Fibroblast of villous mesenchyme (primary cell): ENCODE measurements at regions not wholly inside any gene's neighbourhood (a gene's known extent, or its start where the extent isn't known, plus 50 kb on each side); places are given as distances from the start of the nearest gene placed in this dataset.

ENCODE experiments used
- DNase-seq: peaks from one replicate; pipeline ENCODE4 v3.0.0-alpha.2; 2010; ENCODE audit warnings: low read depth
- H3K4me3 ChIP-seq: 2 replicates; pipeline ENCODE4 v1.5.1; 2011; ENCODE audit warnings: low read depth, mild to moderate bottlenecking, low read length
- CTCF ChIP-seq: IDR thresholded peaks from 2 replicates; pipeline ENCODE4 v1.5.1; 2012; ENCODE audit warnings: low read depth, mild to moderate bottlenecking, low read length; ENCODE audit not compliant: insufficient read depth

DNA sequence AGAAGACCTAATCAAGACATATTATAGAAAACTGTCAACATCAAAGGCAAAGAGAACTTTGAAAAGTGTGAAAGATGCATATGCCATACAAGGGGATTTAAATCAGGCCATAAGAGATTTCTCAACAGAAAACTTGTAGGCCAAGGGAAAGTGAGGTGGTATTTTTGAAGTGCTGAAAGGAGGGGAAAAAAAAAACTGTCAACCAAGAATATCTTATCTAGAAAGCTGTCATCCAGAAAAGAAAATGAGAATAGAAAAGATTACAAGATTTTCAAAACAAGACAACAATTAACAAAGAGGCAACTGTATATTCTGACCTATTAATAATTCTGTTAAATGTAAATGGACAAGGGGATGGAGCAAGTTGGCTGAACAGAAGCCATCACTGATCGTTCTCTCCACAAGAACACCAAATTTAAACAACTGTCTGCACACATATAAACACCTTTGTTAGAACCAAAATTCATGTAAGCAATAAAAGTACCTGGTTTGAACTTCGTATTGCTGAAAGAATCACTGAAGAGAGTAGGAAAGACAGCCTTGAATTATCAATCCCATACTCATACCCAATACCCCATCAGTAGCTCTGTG is 880.1 kb upstream of the PCDH9 start:
- TF ChIP-seq CTCF: no peak
- H3K4me3 ChIP-seq: no peak overlapping the region

GRCh38 chr13:68107667-68108066 is 877.5 kb upstream of the PCDH9 start:
- no peak for DNase-seq
- no peak overlapping the region for H3K4me3 ChIP-seq
- TF ChIP-seq CTCF: no peak

More for the DNA sequence above, 880.1 kb upstream of the PCDH9 start:
- DNase-seq: no peak

DNA sequence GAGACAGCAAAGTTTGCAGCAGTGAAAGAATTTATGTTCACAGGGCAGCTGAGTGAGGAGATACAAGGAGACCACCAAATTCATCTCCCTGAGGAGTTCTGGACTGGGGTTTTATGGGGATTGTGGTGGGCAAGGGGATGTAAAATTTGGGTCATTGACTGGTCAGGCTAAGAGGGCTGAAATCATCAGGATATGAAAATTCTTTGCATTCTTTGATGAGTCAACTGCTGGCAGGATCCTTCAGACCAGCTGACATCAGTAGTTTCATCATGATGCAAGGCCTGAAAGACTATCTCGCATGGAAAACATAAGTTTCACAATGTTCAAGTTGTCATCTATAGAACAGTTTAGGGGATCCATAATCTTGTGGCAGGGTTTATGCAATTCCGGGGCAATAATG is 869.5 kb upstream of the PCDH9 start:
- no peak overlapping the region for H3K4me3 ChIP-seq
- peak; percentile 1 for DNase-seq
- no peak for TF ChIP-seq CTCF

- H3K4me3 ChIP-seq: no peak overlapping the region
- no peak for TF ChIP-seq CTCF
- no peak for DNase-seq
Observed at GRCh38 chr13:68081061-68081460, 850.9 kb upstream of the PCDH9 start.

DNA sequence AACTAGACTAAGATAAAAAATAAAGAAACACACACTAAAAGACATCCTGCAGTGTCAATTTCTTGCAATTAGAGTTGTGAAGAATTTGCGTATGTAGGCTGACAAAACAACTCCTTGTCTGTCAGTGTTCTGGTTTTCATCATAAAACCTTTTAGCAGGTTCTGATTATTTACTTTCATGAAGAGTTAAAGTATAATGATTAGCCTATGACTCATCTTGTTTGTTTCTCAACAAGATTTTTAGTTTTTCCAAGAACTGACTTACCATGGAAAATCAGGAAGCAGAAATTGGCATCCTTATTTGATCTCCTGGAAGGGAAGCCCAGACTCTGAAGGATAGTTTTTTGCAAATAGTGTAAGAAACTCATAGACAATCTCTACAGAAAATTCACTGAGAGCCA is 848.7 kb upstream of the PCDH9 start:
- no peak overlapping the region for H3K4me3 ChIP-seq
- no peak for TF ChIP-seq CTCF
- DNase-seq: peak; percentile 1

DNA sequence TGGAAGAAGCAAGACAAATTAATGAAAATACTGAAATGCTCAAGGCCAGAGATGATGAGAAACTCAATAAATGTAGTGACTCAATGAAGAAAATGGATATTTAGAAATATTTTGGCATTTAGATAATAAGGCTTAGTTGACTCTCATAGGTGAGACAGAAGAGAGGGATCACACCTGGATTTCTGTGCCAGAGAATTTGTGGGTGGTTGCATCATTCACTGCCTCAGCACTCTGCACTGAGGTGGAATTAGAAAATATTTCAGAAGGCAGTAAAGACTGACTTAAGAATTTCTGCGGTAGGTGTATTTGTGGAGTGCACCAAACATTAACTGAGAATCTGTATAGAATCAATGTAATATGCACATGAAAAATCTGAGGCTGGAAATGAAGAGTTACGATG is 848.3 kb upstream of the PCDH9 start:
- DNase-seq: no peak
- TF ChIP-seq CTCF: no peak
- H3K4me3 ChIP-seq: no peak overlapping the region

DNA sequence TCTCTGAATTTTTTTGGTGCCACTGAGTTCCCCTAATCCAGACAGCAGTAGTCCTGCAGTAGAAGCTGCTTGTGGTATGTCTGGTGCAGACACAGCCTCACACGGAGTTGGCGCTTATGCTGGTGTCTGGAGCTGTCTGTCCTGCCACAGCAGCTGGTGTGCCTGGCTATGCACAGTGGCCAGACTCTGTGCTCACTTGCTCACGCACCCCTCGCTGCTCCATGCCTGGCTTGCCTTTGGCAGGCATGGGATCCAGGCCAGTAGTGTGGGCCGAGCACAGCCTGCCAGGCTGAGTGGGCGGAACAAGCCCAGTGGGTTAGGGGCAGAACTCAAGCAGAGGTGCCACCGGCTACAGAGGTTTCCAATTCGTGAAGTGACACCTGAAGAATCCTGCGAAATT is 845.9 kb upstream of the PCDH9 start:
- no peak overlapping the region for H3K4me3 ChIP-seq
- no peak for TF ChIP-seq CTCF
- no peak for DNase-seq
